DND-41 (cell line): ENCODE measurements at regions not wholly inside any gene's neighbourhood (a gene's known extent, or its start where the extent isn't known, plus 50 kb on each side); places are given as distances from the start of the nearest gene placed in this dataset.

Source experiments
- CTCF ChIP-seq: IDR thresholded peaks from 2 replicates; pipeline ENCODE4 v1.5.1; 2012; ENCODE audit warnings: borderline replicate concordance, low read length, moderate library complexity, mild to moderate bottlenecking; ENCODE audit not compliant: poor library complexity, severe bottlenecking; ENCODE audit errors: extremely low read depth
- EZH2 ChIP-seq: IDR thresholded peaks from 3 replicates; pipeline ENCODE4 v1.6.1; 2012; ENCODE audit warnings: borderline replicate concordance, low read depth, mild to moderate bottlenecking, moderate library complexity, low read length, inconsistent platforms; ENCODE audit not compliant: severe bottlenecking

GRCh38 chr2:39968037-39968436 lies 189.0 kb upstream of the THUMPD2 start:
- no peak for TF ChIP-seq CTCF
- no peak for TF ChIP-seq EZH2
